ENCODE measurements at regions not wholly inside any gene's neighbourhood (a gene's known extent, or its start where the extent isn't known, plus 50 kb on each side); places are given as distances from the start of the nearest gene placed in this dataset.

GRCh38 chr12:90897986-90898385 is 57.0 kb downstream of the CCER1 start:
- TF ChIP-seq CTCF (IDR thresholded peaks at IDR 0.05) (no peak), POLR2AphosphoS5 (IDR thresholded peaks at IDR 0.05) (no peak), EP300 (IDR thresholded peaks at IDR 0.05) (no peak), POLR2A (IDR thresholded peaks at IDR 0.05) (no peak)

Data from gastroesophageal sphincter (tissue), 3 donors.